Stimulated activated CD4-positive, alpha-beta T cell treated with anti-CD3 and anti-CD28 coated beads, Interleukin-4, amount 100 ng/mL, for 24 hours (primary cell): ENCODE measurements at regions not wholly inside any gene's neighbourhood (a gene's known extent, or its start where the extent isn't known, plus 50 kb on each side); places are given as distances from the start of the nearest gene placed in this dataset.

Source experiments
- DNase-seq: peaks from one replicate; pipeline ENCODE4 v3.0.0-alpha.2; 2020

- DNase-seq, result no peak
These were observed 193.0 kb downstream of the C12orf50 start for GRCh38 chr12:87836190-87836589.

DNA sequence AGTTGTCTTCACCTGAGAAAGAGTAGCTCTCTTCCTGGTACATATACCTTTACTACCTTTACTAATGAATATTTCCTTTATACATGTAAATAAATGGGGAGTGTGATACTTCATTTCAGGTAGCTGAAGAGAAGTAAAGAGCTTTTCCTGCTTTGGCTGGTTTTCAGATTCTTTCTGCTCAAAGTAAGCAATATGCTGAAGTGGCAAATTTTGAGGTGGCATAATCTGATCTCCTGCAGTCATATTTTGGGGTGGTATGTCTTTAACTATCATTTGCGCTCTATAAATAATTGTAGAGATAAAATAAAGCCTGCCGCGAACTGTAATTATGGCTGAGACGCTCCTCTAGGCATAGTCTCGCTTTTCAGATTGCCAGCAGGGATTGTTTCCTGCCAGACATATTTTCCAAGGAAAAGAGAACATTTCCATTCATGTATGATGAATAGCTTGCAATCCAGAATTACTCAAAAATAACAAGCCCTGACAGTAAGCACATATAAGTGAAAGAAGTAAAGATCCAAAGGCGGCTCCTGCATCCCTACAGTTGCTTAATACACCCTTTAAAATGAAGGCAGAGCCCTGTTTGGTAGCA lies 200.7 kb downstream of the C12orf50 start:
- no peak for DNase-seq

DNA sequence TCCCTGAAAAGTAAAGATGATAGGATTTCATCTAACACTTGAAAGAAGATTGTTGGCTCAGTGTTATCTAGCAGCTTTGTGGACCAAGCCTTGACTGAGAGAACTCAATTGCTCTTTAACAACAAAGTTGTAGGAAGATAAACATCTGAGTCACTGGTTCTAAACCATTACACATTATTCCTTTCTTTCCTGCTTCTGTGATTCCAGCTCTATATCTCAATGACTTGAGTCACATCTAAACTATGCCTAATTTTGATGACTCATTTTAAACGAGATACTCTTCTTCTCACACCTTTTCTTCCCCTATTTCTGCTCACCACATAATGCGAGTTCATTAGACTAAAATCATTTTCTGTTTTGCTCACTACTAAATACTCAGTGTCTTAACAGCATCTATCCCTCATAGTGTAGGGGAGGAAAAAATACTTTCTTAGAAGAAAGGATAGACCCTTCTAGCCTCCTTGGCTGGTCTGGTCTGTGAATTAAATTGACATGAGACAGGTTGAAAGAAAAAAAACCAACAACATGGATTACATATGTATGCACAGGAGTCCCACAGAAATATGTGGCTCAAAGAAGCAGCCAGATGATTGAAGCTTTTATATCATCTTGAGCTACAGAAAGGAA lies 201.4 kb downstream of the C12orf50 start:
- no peak for DNase-seq

GRCh38 chr12:87822923-87823322 lies 206.3 kb downstream of the C12orf50 start:
- no peak for DNase-seq

- DNase-seq, result no peak
These were observed 208.5 kb downstream of the C12orf50 start for GRCh38 chr12:87820524-87821202.

- no peak for DNase-seq
These were observed 210.8 kb downstream of the C12orf50 start for GRCh38 chr12:87818441-87818840.

DNA sequence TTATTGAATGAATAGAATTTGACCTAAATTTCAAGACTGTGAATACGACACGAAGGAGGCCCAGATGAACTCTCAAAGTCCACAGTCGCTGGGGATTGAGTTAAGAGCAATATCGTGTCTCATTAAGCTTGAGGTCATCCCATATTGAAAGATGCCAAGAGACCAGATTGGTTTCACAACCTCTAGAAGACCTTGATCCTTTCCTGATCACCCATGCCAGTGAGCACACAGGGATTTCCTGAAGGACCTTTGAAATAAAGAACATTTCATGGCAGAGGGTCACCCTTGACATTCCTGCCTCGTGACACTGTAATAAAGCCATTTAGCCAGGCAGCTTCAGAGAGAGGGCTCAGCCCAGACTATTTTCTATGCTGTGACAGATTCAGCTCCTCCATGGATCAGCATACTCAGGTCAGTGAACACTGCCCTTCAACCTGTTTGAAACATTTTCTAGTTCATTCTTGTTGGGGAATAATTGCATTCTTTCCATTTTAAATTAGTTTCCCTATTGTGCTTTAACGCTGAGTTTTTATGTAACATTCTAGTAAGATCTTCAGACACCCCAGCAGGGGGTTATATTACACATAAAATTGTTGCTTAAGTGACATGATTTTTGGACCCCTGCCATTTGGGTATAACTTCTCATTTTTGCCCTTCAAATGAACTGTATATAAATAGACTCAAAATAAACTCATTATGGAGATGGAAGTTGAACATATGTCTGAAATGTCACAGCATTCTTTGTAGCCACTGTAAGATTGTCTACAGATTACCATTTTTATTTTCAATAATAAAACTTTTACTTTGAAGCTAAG lies 213.2 kb downstream of the C12orf50 start:
- no peak for DNase-seq

DNA sequence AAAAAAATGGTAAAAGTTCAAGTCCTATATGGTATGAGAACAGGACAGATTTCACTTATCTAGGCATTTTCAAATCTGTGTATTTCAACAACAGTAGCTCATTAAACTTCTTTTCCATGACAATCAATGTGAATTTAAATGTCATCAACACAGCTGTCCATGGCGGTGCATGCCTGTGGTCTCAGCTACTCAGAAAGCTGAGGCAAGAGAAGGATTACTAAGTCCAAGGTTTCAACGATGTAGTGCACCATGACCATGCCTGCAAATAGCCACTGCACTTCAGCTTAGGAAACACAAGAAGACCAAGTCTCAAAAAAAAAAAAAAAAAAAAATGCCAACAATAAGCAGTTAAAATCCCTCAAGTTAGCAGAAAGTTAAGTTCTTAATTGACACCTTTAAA lies 214.6 kb downstream of the C12orf50 start:
- no peak for DNase-seq

DNA sequence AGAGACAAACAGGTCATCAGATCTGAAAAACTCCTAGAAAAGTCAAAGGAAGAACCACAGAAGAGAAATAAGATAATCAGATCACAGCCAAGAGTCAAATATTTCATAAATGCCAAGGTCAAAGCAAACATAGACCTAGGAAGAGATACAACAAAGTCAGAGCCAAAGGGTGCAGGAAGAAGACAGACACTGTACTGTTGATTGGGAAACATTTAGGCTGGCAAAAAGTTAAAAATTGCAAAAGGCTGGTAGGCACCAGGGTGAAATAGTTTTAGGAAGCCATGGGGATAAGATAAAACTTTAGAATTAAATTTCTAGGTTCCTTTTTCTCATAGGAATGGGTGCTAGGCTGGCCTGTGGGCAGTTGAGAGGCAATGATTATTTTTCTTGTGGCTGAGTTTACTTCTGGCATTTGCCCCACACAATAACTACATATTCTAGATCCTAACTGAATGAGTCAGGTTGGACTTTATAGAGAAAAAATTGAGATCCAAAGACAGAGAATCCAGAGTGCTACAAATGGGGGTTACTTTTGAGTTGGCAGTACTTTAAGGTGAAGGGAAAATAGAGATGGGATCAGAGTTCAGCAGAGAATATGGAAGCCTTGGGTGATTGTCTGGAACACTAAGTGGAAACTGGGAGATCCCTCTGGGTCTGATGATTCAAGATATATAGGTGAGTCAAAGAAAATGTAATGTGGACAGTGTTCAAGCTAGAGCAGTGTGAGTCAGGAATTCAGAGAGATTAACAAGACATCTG lies 215.5 kb downstream of the C12orf50 start:
- DNase-seq, result no peak

- no peak for DNase-seq
These were observed 216.5 kb downstream of the C12orf50 start for GRCh38 chr12:87812681-87813080.

GRCh38 chr12:87812030-87812429 lies 217.2 kb downstream of the C12orf50 start:
- DNase-seq, result no peak

GRCh38 chr12:87809916-87810315 lies 219.3 kb downstream of the C12orf50 start:
- DNase-seq, result no peak

GRCh38 chr12:87807086-87807485 lies 222.1 kb downstream of the C12orf50 start:
- DNase-seq, result no peak

- DNase-seq, result no peak
These were observed 222.9 kb downstream of the C12orf50 start for GRCh38 chr12:87806310-87806709.

- no peak for DNase-seq
These were observed 224.8 kb downstream of the C12orf50 start for GRCh38 chr12:87804386-87804785.

GRCh38 chr12:87802721-87803011 lies 226.5 kb downstream of the C12orf50 start:
- DNase-seq, result no peak

GRCh38 chr12:87801860-87802720 lies 227.1 kb downstream of the C12orf50 start:
- DNase-seq, result no peak

GRCh38 chr12:87796961-87797516 lies 232.2 kb downstream of the C12orf50 start:
- no peak for DNase-seq

- no peak for DNase-seq
These were observed 233.6 kb downstream of the C12orf50 start for GRCh38 chr12:87795555-87795954.

DNA sequence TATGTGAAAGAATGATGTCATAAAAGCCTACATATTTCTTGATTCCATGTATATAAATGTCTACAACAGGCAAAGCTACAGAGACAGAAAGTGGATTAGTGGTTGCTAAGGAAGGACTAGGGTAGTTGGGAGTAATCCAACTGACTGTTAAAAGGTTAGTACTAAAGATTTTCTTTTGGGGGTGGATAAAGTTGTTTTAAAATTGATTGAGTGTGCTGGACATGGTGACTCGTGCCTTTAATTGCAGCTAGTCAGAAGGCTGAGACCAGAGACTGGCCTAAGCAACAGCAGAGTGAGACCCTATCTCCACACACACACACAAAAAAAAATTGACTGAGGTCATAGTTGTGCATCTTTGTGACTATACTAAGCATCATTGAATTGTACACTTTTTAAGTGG lies 234.3 kb downstream of the C12orf50 start:
- DNase-seq, result no peak

GRCh38 chr12:87793131-87793530 lies 236.1 kb downstream of the C12orf50 start:
- DNase-seq, result no peak

DNA sequence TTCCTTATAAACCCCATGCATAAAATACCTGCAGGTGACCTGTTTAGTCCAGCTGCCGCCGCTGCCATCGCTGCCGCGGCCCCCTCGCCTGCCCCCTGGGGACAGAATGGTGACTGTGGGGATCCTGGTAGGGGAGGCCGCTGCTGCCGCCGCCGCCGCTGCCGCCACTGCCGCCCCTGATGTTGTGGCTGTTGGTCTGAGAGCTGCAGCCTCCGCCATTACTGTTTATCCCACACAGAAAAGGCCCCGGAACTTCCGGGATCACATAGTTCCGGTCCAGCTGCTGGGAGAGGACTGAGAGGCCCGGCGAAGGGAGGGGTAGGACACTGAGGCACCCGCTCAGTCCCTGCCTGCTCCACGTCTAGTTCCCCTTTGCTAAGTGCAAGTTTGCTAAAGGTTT lies 244.9 kb downstream of the C12orf50 start:
- no peak for DNase-seq
